Adrenal gland (tissue), 9 donors: ENCODE measurements at regions not wholly inside any gene's neighbourhood (a gene's known extent, or its start where the extent isn't known, plus 50 kb on each side); places are given as distances from the start of the nearest gene placed in this dataset.

ENCODE experiments used
- DNase-seq, 7 donors: peaks; one replicate each; pipeline ENCODE4 v3.0.0-alpha.2; 2019 to 2020
- H3K27ac ChIP-seq, 5 donors: fragments of 200-600 bp; sonication (generic) in 4 of 5; 1 replicate in 3 of 5; 2 replicates in 2 of 5; pipeline versions ENCODE4 v1.5.1 to v1.8.0; 2016 to 2020; ENCODE audit warnings: mild to moderate bottlenecking in 1 of 5
- H3K27me3 ChIP-seq: fragments of 200-600 bp; 2 replicates; pipeline ENCODE4 v1.8.0; 2021
- H3K36me3 ChIP-seq, 2 donors: fragments of 200-600 bp; replicated peaks in 1 of 2; 1 replicate in 1 of 2; 2 replicates in 1 of 2; pipeline versions ENCODE4 v1.5.1 to v1.8.0; 2018 to 2022
- H3K4me1 ChIP-seq, 2 donors: fragments of 200-600 bp; replicated peaks in 1 of 2; 1 replicate in 1 of 2; 2 replicates in 1 of 2; pipeline versions ENCODE4 v1.5.1 to v1.8.0; 2018 to 2021
- H3K4me3 ChIP-seq, 4 donors: fragments of 200-600 bp; sonication (generic) in 3 of 4; one replicate each; pipeline ENCODE4 v1.5.1; 2016 to 2018
- H3K9me3 ChIP-seq, 3 donors: fragments of 200-600 bp; sonication (generic) in 1 of 3; replicated peaks in 1 of 3; 1 replicate in 2 of 3; 2 replicates in 1 of 3; pipeline versions ENCODE4 v1.5.1 to v1.8.0; 2016 to 2021
- POLR2A ChIP-seq, 2 donors: fragments of 450-650 bp; IDR thresholded peaks; one replicate each; pipeline ENCODE4 v1.6.1; 2017; ENCODE audit warnings: antibody characterized with exemption in 2 of 2, mild to moderate bottlenecking in 2 of 2, moderate library complexity in 1 of 2
- WGBS, 4 donors: extraction: QIAGEN DNeasy Blood & Tissue Kit in 2 of 4; methylation state at CpG; one replicate each; pipeline versions ENCODE4 v1.1.5 to v1.1.7; 2013 to 2017; 5-methylcytosine and 5-hydroxymethylcytosine counted together
- intact Hi-C, 2 donors: fragments of 100-400 bp; cut with DNase I; formaldehyde crosslinking; loops; one replicate each; pipeline versions ENCODE4 v1.14.1 to v1.15.0; 2022 to 2023
- TF ChIP-seq, protein P1 (sequence below), 6 experiments: fragments of 450-650 bp in 4 of 6; fragments of 200-600 bp in 2 of 6; sonication (generic) in 1 of 6; IDR thresholded peaks; 1 replicate in 5 of 6; 2 replicates in 1 of 6; pipeline versions ENCODE4 v1.5.1 to v1.8.0; 2016 to 2021; ENCODE audit warnings: antibody characterized with exemption in 6 of 6, mild to moderate bottlenecking in 2 of 6, moderate library complexity in 1 of 6
- donor health status: healthy with polysubstance abuse.
- donor health status: Bipolar disorder and iron deficiency.
- donor health status: DM: yes; HTN: yes; CAD: no.
- donor health status: DM: no; HTN: no; CAD: no.
- donor health status: DM: no; HTN: no; CAD: no.

DNA sequence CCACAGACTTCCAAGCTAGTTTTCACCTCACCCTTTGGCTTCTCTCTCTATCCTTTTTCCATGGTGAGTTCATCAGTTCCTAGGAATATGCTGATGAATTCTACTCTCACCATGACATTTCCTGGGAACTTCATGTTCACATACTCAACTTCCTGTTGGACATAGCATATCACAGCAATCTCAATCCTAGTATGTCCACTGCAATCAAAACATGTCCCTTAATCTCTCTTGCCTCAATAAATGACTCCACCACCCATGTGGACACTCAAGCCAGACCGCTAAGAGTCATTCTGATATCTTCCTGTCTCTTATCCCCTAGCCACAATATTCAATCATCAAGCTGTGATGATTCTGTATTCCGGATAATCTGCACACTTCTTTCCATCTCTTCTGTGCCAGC is 66.7 kb upstream of the MME start:
- intact Hi-C loops: no loop called here
- no peaks in the 10 kb centered on the region for H3K36me3 ChIP-seq
- no peaks in the 10 kb centered on the region for H3K4me1 ChIP-seq
- H3K9me3 ChIP-seq: no peaks in the 10 kb centered on the region
- 36 to 87% (median 64%) methylated on average over 2 of the region's 2 CpGs for WGBS, 4 donors
- no peak overlapping the region for H3K27ac ChIP-seq
- no peaks in the 10 kb centered on the region for H3K27me3 ChIP-seq
- H3K4me3 ChIP-seq: no peak overlapping the region
- DNase-seq: no peak
- TF ChIP-seq POLR2A (IDR thresholded peaks at IDR 0.05): no peak

DNA sequence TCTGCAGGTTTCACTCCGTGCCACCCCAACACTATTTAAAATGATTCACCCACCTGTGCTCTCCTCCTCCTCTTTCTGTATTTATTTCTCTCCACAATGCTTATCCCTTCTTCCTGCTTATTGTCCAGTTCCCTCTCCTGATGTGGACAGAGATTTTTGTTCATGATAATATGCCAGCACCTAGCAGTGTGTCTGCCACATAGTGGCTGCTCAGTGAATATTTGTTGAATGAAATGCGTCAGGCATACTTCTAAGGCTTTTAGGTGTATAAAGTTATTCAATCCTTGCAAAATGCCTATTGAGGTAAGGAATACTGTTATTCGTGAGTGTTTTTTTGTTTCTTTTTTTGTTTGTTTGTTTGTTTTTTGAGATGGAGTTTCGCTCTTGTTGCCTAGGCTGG is 67.5 kb upstream of the MME start:
- no peak for DNase-seq
- TF ChIP-seq, protein P1, sequence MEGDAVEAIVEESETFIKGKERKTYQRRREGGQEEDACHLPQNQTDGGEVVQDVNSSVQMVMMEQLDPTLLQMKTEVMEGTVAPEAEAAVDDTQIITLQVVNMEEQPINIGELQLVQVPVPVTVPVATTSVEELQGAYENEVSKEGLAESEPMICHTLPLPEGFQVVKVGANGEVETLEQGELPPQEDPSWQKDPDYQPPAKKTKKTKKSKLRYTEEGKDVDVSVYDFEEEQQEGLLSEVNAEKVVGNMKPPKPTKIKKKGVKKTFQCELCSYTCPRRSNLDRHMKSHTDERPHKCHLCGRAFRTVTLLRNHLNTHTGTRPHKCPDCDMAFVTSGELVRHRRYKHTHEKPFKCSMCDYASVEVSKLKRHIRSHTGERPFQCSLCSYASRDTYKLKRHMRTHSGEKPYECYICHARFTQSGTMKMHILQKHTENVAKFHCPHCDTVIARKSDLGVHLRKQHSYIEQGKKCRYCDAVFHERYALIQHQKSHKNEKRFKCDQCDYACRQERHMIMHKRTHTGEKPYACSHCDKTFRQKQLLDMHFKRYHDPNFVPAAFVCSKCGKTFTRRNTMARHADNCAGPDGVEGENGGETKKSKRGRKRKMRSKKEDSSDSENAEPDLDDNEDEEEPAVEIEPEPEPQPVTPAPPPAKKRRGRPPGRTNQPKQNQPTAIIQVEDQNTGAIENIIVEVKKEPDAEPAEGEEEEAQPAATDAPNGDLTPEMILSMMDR (IDR thresholded peaks at IDR 0.05): no peak
- TF ChIP-seq POLR2A (IDR thresholded peaks at IDR 0.05): no peak
- 82 to 90% (median 86%) methylated on average over 4 of the region's 4 CpGs for WGBS, 4 donors

DNA sequence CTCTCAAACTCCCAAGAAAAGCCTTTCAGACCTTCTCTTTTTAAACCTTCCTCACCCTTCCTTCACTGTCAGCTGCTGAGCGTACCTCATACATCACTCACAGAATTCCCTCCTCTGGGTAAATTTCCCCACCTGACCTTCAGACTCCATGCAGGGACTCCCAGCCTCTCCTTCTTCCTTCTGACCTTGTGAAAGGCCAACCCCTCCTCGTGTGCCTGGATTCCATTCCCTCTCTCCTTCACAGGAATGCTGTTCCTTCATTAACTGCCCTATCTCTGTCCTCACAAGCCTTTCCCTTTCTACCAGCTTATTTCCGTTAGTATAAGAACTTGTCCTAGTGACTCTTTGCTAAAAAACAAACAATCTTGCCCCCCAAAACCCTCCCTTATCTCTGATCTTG is 69.7 kb upstream of the MME start:
- intact Hi-C loops: no loop called here
- Histone ChIP-seq H3K27me3 (no peaks in the 10 kb centered on the region), H3K9me3 (no peaks in the 10 kb centered on the region), H3K36me3 (no peaks in the 10 kb centered on the region), H3K4me1 (no peaks in the 10 kb centered on the region), H3K27ac (no peak overlapping the region), H3K4me3 (no peak overlapping the region)
- TF ChIP-seq, protein P1 (IDR thresholded peaks at IDR 0.05): no peak
- no peak for TF ChIP-seq POLR2A (IDR thresholded peaks at IDR 0.05)
- 50 to 61% (median 54%) methylated on average over 3 of the region's 3 CpGs for WGBS, 4 donors
- no peak for DNase-seq

More for the DNA sequence above, 67.5 kb upstream of the MME start:
- no peaks in the 10 kb centered on the region for H3K4me1 ChIP-seq
- H3K4me3 ChIP-seq: no peak overlapping the region
- no peaks in the 10 kb centered on the region for H3K27me3 ChIP-seq
- no peaks in the 10 kb centered on the region for H3K36me3 ChIP-seq
- H3K9me3 ChIP-seq: no peaks in the 10 kb centered on the region
- intact Hi-C loops: no loop called here
- no peak overlapping the region for H3K27ac ChIP-seq

DNA sequence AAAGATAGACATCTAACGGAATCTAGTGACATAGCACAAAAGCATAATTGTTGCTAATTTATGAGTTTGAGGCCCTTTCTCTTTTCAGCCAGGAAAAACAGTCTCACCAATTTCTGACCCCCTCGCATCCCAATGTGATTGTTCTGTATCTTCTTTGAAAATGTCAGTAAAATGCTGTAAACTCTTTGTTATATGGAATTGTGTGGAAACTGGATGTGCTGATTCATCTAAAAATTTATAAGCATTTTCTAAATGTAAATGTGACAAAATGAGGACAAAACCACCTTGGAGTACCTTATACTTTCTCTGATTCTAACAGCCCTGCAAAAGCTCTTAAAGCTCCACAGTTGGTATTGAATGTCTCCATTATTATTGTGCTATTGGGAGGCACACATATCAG is 70.9 kb upstream of the MME start:
- 63 to 77% (median 72%) methylated on average over 2 of the region's 2 CpGs for WGBS, 4 donors
- DNase-seq: no peak
- Histone ChIP-seq H3K27me3 (no peaks in the 10 kb centered on the region), H3K4me1 (no peaks in the 10 kb centered on the region), H3K36me3 (no peaks in the 10 kb centered on the region), H3K27ac (no peak overlapping the region), H3K9me3 (no peaks in the 10 kb centered on the region), H3K4me3 (no peak overlapping the region)
- intact Hi-C loops: no loop called here
- TF ChIP-seq POLR2A (IDR thresholded peaks at IDR 0.05): no peak
- TF ChIP-seq, protein P1 (IDR thresholded peaks at IDR 0.05): no peak

DNA sequence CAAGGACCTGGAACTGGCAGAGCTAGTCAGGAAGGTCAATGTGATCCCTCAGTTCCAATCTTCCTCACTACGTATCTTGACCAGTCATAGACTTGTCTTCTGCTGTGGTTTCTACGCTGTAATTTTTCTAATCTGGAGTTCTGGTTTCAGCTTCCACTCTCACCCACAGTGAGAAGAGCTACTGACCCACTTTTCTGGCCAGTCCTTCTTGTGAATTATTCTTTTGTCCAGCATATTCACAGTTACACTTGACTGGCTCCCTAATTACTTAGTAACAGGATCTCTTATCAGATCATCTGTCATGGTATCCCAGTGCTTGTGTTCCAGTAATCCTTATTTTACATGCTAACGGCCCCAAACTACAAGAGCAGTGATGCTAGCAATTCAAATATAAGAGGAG is 72.4 kb upstream of the MME start:
- Histone ChIP-seq H3K27ac (no peak overlapping the region), H3K9me3 (no peaks in the 10 kb centered on the region), H3K4me1 (no peaks in the 10 kb centered on the region), H3K4me3 (no peak overlapping the region), H3K27me3 (no peaks in the 10 kb centered on the region), H3K36me3 (no peaks in the 10 kb centered on the region)
- no peak for TF ChIP-seq POLR2A (IDR thresholded peaks at IDR 0.05)
- TF ChIP-seq, protein P1 (IDR thresholded peaks at IDR 0.05): no peak
- intact Hi-C loops: no loop called here
- WGBS, 4 donors: 66 to 78% (median 68%) methylated on average over 3 of the region's 3 CpGs
- DNase-seq: no peak
